ENCODE measurements at regions not wholly inside any gene's neighbourhood (a gene's known extent, or its start where the extent isn't known, plus 50 kb on each side); places are given as distances from the start of the nearest gene placed in this dataset.

DNA sequence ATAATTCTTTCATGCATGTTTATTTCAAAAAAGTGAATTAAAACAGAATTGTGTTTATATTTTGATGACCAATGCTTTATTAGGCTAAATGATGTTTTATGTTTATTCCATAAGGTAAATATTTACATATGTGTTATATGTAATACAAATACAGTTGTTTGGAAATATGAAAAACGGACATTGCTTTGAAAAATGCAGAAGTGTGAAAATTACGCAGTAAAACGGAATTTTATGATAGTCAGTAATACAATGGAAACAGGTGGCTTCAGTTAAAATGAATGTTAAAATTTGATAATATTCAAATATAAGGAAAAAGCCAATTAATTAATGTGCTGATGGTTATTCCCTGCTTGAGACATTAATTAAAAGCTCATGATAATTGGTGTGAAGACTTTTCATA lies 1633.8 kb downstream of the MAT2B start:
- no peak for TF ChIP-seq POLR2A (IDR thresholded peaks at IDR 0.05)
- TF ChIP-seq, protein P1, sequence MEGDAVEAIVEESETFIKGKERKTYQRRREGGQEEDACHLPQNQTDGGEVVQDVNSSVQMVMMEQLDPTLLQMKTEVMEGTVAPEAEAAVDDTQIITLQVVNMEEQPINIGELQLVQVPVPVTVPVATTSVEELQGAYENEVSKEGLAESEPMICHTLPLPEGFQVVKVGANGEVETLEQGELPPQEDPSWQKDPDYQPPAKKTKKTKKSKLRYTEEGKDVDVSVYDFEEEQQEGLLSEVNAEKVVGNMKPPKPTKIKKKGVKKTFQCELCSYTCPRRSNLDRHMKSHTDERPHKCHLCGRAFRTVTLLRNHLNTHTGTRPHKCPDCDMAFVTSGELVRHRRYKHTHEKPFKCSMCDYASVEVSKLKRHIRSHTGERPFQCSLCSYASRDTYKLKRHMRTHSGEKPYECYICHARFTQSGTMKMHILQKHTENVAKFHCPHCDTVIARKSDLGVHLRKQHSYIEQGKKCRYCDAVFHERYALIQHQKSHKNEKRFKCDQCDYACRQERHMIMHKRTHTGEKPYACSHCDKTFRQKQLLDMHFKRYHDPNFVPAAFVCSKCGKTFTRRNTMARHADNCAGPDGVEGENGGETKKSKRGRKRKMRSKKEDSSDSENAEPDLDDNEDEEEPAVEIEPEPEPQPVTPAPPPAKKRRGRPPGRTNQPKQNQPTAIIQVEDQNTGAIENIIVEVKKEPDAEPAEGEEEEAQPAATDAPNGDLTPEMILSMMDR (IDR thresholded peaks at IDR 0.05 in 4 of 5, conservative IDR thresholded peaks at IDR 0.05 in 1 of 5) = no peak

Data from gastrocnemius medialis (tissue), 4 donors.